CD4-positive, alpha-beta memory T cell (primary cell): ENCODE measurements at regions not wholly inside any gene's neighbourhood (a gene's known extent, or its start where the extent isn't known, plus 50 kb on each side); places are given as distances from the start of the nearest gene placed in this dataset.

ENCODE experiments used
- CTCF ChIA-PET: fragments of 350-600 bp; sonication (Branson Sonifier 250); formaldehyde crosslinking; loops from one replicate; lab custom pipeline; 2021; ENCODE audit warnings: inconsistent platforms; ENCODE audit not compliant: partially characterized antibody; lab: Charles Lee
- POLR2A ChIA-PET: fragments of 350-600 bp; sonication (Branson Sonifier 250); formaldehyde crosslinking; loops from one replicate; lab custom pipeline; 2021; ENCODE audit not compliant: partially characterized antibody; lab: Charles Lee
- DNase-seq, 5 donors: peaks; one replicate each; pipeline versions ENCODE4 v3.0.0 to v3.0.0-alpha.2; 2020 to 2022; ENCODE audit warnings: mixed read lengths in 1 of 5
- H3K27ac ChIP-seq: one replicate; pipeline ENCODE4 v1.7.0; 2013; ENCODE audit warnings: low read depth, low read length
- H3K27me3 ChIP-seq: 2 replicates; pipeline ENCODE4 v1.7.0; 2013; ENCODE audit warnings: mild to moderate bottlenecking, low read length, moderate library complexity; ENCODE audit not compliant: insufficient read depth
- H3K36me3 ChIP-seq: 2 replicates; pipeline ENCODE4 v1.7.0; 2013; ENCODE audit warnings: mild to moderate bottlenecking, low read length, moderate library complexity; ENCODE audit not compliant: insufficient read depth
- H3K4me1 ChIP-seq: 2 replicates; pipeline ENCODE4 v1.7.0; 2013; ENCODE audit warnings: mild to moderate bottlenecking, low read length, moderate library complexity; ENCODE audit not compliant: insufficient read depth
- H3K4me3 ChIP-seq, 2 donors: one replicate each; pipeline ENCODE4 v1.7.0; 2013; ENCODE audit warnings: low read length in 2 of 2, mild to moderate bottlenecking in 1 of 2
- H3K9me3 ChIP-seq, 2 donors: one replicate each; pipeline ENCODE4 v1.7.0; 2013; ENCODE audit warnings: low read length in 2 of 2, control low read depth in 1 of 2; ENCODE audit not compliant: control insufficient read depth in 1 of 2
- H3K27ac Mint-ChIP-seq, 7 donors: one replicate each; pipeline ENCODE4 v1.8.0; 2020 to 2021; ENCODE audit warnings: mixed read lengths in 7 of 7, mild to moderate bottlenecking in 6 of 7, inconsistent platforms in 3 of 7, moderate library complexity in 3 of 7
- H3K27me3 Mint-ChIP-seq, 2 donors: one replicate each; pipeline ENCODE4 v1.8.0; 2020 to 2021; ENCODE audit warnings: mixed read lengths in 2 of 2
- H3K36me3 Mint-ChIP-seq, 2 donors: one replicate each; pipeline ENCODE4 v1.8.0; 2020 to 2021; ENCODE audit warnings: mixed read lengths in 2 of 2, inconsistent platforms in 1 of 2, mild to moderate bottlenecking in 1 of 2
- H3K4me1 Mint-ChIP-seq, 4 donors: one replicate each; pipeline ENCODE4 v1.8.0; 2020 to 2021; ENCODE audit warnings: mixed read lengths in 4 of 4, mild to moderate bottlenecking in 1 of 4
- H3K4me3 Mint-ChIP-seq, 8 donors: one replicate each; pipeline ENCODE4 v1.8.0; 2020 to 2021; ENCODE audit warnings: mixed read lengths in 8 of 8, mild to moderate bottlenecking in 7 of 8, moderate library complexity in 6 of 8, inconsistent platforms in 3 of 8
- H3K9me3 Mint-ChIP-seq, 8 donors: one replicate each; pipeline ENCODE4 v1.8.0; 2020 to 2021; ENCODE audit warnings: mixed read lengths in 8 of 8, mild to moderate bottlenecking in 5 of 8, inconsistent platforms in 3 of 8, moderate library complexity in 1 of 8
- intact Hi-C: fragments of 100-400 bp; cut with micrococcal nuclease; formaldehyde crosslinking; loops from one replicate; pipeline ENCODE4 v1.15.1; 2023

GRCh38 chr13:73837147-73837546 is 297.1 kb downstream of the KLF12 start:
- H3K27me3 Mint-ChIP-seq, result no peaks in the 10 kb centered on the region
- CTCF ChIA-PET, result interaction anchor here (0.5 to 6.3 kb wide), 6 partner anchors 11 to 1382 kb away, joined by 3 to 79 read pairs (median 4); no protein-coding TSS in a partner anchor
- no peak for DNase-seq
- H3K36me3 Mint-ChIP-seq, result peaks cover 12 to 23% of the 10 kb centered on the region in 2 donors
- peak overlapping the region in 3 of 7 donors; percentile 11 to 63 (median 62) for H3K27ac Mint-ChIP-seq
- POLR2A ChIA-PET, result interaction anchor here (0.6 to 2.4 kb wide), 2 partner anchors 299 to 450 kb away, joined by 3 to 15 read pairs; no protein-coding TSS in a partner anchor
- H3K9me3 ChIP-seq, result no peaks in the 10 kb centered on the region
- H3K36me3 ChIP-seq, result no peaks in the 10 kb centered on the region
- no peak overlapping the region for H3K4me3 ChIP-seq
- no peak overlapping the region for H3K27ac ChIP-seq
- peak overlapping the region in 1 of 8 donors; percentile 50 for H3K4me3 Mint-ChIP-seq
- H3K4me1 Mint-ChIP-seq, result peaks cover 44 to 75% (median 52%) of the 10 kb centered on the region in 4 donors
- intact Hi-C loops, result loop anchor here (5.0 kb wide), 1 partner anchor 955 kb away; no protein-coding TSS in a partner anchor
- H3K27me3 ChIP-seq, result no peaks in the 10 kb centered on the region
- H3K9me3 Mint-ChIP-seq, result no peaks in the 10 kb centered on the region
- peaks cover 45% of the 10 kb centered on the region for H3K4me1 ChIP-seq

GRCh38 chr13:73835138-73835721 is 299.0 kb downstream of the KLF12 start:
- peaks cover 42% of the 10 kb centered on the region for H3K4me1 ChIP-seq
- H3K27me3 ChIP-seq, result no peaks in the 10 kb centered on the region
- Mint-ChIP-seq H3K4me3 (no peak overlapping the region), H3K4me1 (peaks cover 34 to 69% (median 47%) of the 10 kb centered on the region in 4 donors), H3K27ac (no peak overlapping the region), H3K9me3 (no peaks in the 10 kb centered on the region), H3K27me3 (no peaks in the 10 kb centered on the region), H3K36me3 (peaks cover 5 to 13% of the 10 kb centered on the region in 2 donors)
- H3K4me3 ChIP-seq, result no peak overlapping the region
- intact Hi-C loops, result loop anchor here (1.0 to 5.0 kb wide), 5 partner anchors 68 to 1384 kb away; partner anchors contain the start of gene KLF12
- H3K36me3 ChIP-seq, result no peaks in the 10 kb centered on the region
- DNase-seq, result peak in 4 of 5 donors; percentile 45 to 56 (median 49)
- POLR2A ChIA-PET, result interaction anchor here (0.6 to 2.4 kb wide), 4 partner anchors 295 to 853 kb away, joined by 3 to 15 read pairs (median 4); no protein-coding TSS in a partner anchor
- no peak overlapping the region for H3K27ac ChIP-seq
- CTCF ChIA-PET, result interaction anchor here (0.6 to 6.3 kb wide), 12 partner anchors 9 to 1385 kb away, joined by 3 to 79 read pairs (median 4); no protein-coding TSS in a partner anchor
- no peaks in the 10 kb centered on the region for H3K9me3 ChIP-seq

DNA sequence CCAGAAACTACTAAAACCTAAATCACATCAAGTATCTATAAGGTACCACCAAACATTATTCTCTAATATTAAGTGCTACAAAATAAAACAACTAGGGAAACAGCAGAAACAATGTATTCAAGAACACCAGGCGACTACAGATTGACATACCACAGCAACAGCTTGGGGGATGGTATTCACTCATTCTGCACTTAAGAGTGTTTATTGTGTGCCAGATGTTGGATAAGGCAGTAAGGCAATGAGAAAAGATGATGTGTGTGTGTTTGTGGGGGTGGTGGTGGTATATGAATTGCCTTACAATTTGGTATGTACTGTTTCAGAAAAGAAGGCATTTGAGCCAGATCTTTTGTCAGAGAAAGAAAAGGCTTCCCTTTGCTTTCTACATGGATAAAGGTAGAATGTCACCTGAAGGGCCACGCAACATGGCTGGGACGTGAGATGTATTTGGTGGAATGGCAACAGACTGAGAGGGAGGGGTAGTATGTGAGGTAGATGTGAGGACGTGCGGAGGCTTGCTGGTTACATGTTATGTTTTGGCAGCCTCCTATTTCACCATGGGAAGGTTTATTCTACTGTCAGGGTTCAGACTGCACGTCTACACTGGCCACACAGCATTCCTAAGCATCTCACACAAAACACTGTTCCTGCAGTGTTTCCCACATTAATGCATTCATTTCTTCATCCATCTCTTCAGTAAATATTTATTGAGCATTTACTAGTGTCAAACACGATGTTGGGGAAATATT is 300.7 kb downstream of the KLF12 start:
- Mint-ChIP-seq H3K27me3 (no peaks in the 10 kb centered on the region), H3K4me3 (no peak overlapping the region), H3K9me3 (no peaks in the 10 kb centered on the region), H3K27ac (peak overlapping the region in 1 of 7 donors; percentile 37), H3K36me3 (peaks cover 0 to 5% of the 10 kb centered on the region in 2 donors), H3K4me1 (peaks cover 37 to 73% (median 45%) of the 10 kb centered on the region in 4 donors)
- Histone ChIP-seq H3K9me3 (no peaks in the 10 kb centered on the region), H3K4me3 (no peak overlapping the region), H3K36me3 (no peaks in the 10 kb centered on the region), H3K27me3 (no peaks in the 10 kb centered on the region), H3K27ac (no peak overlapping the region), H3K4me1 (peaks cover 38% of the 10 kb centered on the region)
- POLR2A ChIA-PET, result no interaction called here
- DNase-seq, result no peak
- CTCF ChIA-PET, result interaction anchor here (0.8 to 6.3 kb wide), 5 partner anchors 11 to 453 kb away, joined by 3 to 79 read pairs (median 3); no protein-coding TSS in a partner anchor
- intact Hi-C loops, result loop anchor here (2.0 kb wide), 1 partner anchor 67 kb away; no protein-coding TSS in a partner anchor

- Histone ChIP-seq H3K27me3 (no peaks in the 10 kb centered on the region), H3K9me3 (no peaks in the 10 kb centered on the region), H3K27ac (no peak overlapping the region), H3K4me3 (no peak overlapping the region), H3K36me3 (no peaks in the 10 kb centered on the region), H3K4me1 (peaks cover 38% of the 10 kb centered on the region)
- CTCF ChIA-PET, result interaction anchor here (1.2 to 6.3 kb wide), 3 partner anchors 10 to 454 kb away, joined by 5 to 79 read pairs (median 5); no protein-coding TSS in a partner anchor
- Mint-ChIP-seq H3K4me1 (peaks cover 40 to 73% (median 46%) of the 10 kb centered on the region in 4 donors), H3K27ac (peak overlapping the region in 1 of 7 donors; percentile 14), H3K4me3 (no peak overlapping the region), H3K27me3 (no peaks in the 10 kb centered on the region), H3K36me3 (peaks cover 2 to 4% of the 10 kb centered on the region in 2 donors), H3K9me3 (no peaks in the 10 kb centered on the region)
- DNase-seq, result no peak
- intact Hi-C loops, result no loop called here
- POLR2A ChIA-PET, result interaction anchor here (0.6 kb wide), 1 partner anchor 166 kb away, joined by 3 read pairs; no protein-coding TSS in a partner anchor
These were observed 301.4 kb downstream of the KLF12 start for GRCh38 chr13:73832825-73833224.

- H3K4me1 ChIP-seq, result peaks cover 36% of the 10 kb centered on the region
- intact Hi-C loops, result no loop called here
- peak overlapping the region in 1 of 7 donors; percentile 87 for H3K27ac Mint-ChIP-seq
- peaks cover 4% of the 10 kb centered on the region in 2 donors for H3K36me3 Mint-ChIP-seq
- H3K36me3 ChIP-seq, result no peaks in the 10 kb centered on the region
- no peaks in the 10 kb centered on the region for H3K9me3 Mint-ChIP-seq
- ChIA-PET CTCF (interaction anchor here (1.2 to 6.3 kb wide), 3 partner anchors 9 to 455 kb away, joined by 5 to 79 read pairs (median 5); no protein-coding TSS in a partner anchor), POLR2A (interaction anchor here (0.6 kb wide), 1 partner anchor 166 kb away, joined by 3 read pairs; no protein-coding TSS in a partner anchor)
- H3K4me1 Mint-ChIP-seq, result peaks cover 37 to 68% (median 41%) of the 10 kb centered on the region in 4 donors
- H3K4me3 Mint-ChIP-seq, result peak overlapping the region in 1 of 8 donors; percentile 5
- H3K9me3 ChIP-seq, result no peaks in the 10 kb centered on the region
- H3K27ac ChIP-seq, result no peak overlapping the region
- H3K27me3 Mint-ChIP-seq, result no peaks in the 10 kb centered on the region
- no peak overlapping the region for H3K4me3 ChIP-seq
- no peak for DNase-seq
- no peaks in the 10 kb centered on the region for H3K27me3 ChIP-seq
These were observed 302.0 kb downstream of the KLF12 start for GRCh38 chr13:73832128-73832588.

DNA sequence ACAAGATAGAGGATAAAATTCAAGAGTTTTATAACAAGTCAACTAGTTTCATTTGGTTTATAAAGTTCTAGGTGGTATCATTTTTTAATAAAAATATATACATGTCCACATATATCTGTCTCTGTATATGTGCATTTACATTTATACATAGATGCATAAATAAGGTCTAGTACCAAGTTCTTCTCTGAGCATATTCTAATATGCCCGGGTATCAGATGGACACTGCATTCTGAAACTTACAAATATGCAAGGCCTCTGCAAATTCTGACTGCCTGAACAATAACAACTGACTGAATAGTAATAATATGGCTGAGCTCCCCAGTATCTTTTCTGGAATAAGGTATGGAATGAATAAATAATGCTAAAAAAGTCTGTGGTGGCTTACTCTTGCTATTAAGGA is 304.8 kb downstream of the KLF12 start:
- Mint-ChIP-seq H3K27me3 (no peaks in the 10 kb centered on the region), H3K27ac (no peak overlapping the region), H3K4me1 (peaks cover 42 to 81% (median 52%) of the 10 kb centered on the region in 4 donors), H3K9me3 (no peaks in the 10 kb centered on the region), H3K4me3 (no peak overlapping the region), H3K36me3 (peaks cover 9 to 15% of the 10 kb centered on the region in 2 donors)
- Histone ChIP-seq H3K4me1 (peaks cover 37% of the 10 kb centered on the region), H3K9me3 (no peaks in the 10 kb centered on the region), H3K27me3 (no peaks in the 10 kb centered on the region), H3K36me3 (no peaks in the 10 kb centered on the region), H3K4me3 (no peak overlapping the region), H3K27ac (no peak overlapping the region)
- ChIA-PET POLR2A (no interaction called here), CTCF (interaction anchor here (0.7 kb wide), 1 partner anchor 156 kb away, joined by 3 read pairs; no protein-coding TSS in a partner anchor)
- intact Hi-C loops, result no loop called here
- no peak for DNase-seq
